Nephron (organoid): ENCODE measurements at regions not wholly inside any gene's neighbourhood (a gene's known extent, or its start where the extent isn't known, plus 50 kb on each side); places are given as distances from the start of the nearest gene placed in this dataset.

ENCODE experiments used
- H3K27ac Mint-ChIP-seq, 3 experiments: 2 replicates each; pipeline ENCODE4 v1.8.0; 2020; ENCODE audit warnings: mixed read lengths in 3 of 3, mild to moderate bottlenecking in 2 of 3, moderate library complexity in 1 of 3
- H3K27me3 Mint-ChIP-seq: 2 replicates; pipeline ENCODE4 v1.8.0; 2021; ENCODE audit warnings: low read depth, mild to moderate bottlenecking, moderate library complexity, mixed read lengths
- H3K36me3 Mint-ChIP-seq: 2 replicates; pipeline ENCODE4 v1.8.0; 2020; ENCODE audit warnings: low read depth, mixed read lengths
- H3K4me1 Mint-ChIP-seq: 2 replicates; pipeline ENCODE4 v1.8.0; 2020; ENCODE audit warnings: mixed read lengths
- H3K4me3 Mint-ChIP-seq, 3 experiments: 2 replicates each; pipeline ENCODE4 v1.8.0; 2020; ENCODE audit warnings: mild to moderate bottlenecking in 3 of 3, mixed read lengths in 3 of 3, moderate library complexity in 2 of 3
- H3K9me3 Mint-ChIP-seq: 2 replicates; pipeline ENCODE4 v1.8.0; 2020; ENCODE audit warnings: mixed read lengths
- CTCF ChIP-seq, 3 experiments: fragments of 200-600 bp; sonication (generic); IDR thresholded peaks; one replicate each; pipeline ENCODE4 v1.5.0; 2021; ENCODE audit warnings: antibody characterized with exemption in 3 of 3; ENCODE audit not compliant: unreplicated experiment in 3 of 3

DNA sequence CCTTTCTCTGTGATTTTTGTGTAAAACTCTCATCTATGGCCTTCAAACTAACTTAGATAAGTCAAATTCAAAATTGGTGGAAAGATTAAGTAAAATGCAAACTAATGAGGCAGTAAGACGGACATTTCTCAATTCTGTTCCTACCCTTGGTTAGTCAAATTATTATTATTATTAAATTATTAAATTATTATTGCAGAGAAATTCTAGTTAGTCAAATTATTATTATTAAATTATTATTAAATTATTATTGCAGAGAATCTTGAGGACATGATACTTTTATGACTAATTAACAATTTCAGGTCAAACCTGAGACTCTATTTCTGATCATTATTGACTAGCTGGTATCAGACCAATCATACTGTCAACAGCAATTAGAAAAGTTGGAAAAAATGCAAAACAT, 845.0 kb upstream of the NECTIN3 start:
- no peak overlapping the region for H3K27ac Mint-ChIP-seq
- peaks cover 9% of the 10 kb centered on the region for H3K4me1 Mint-ChIP-seq
- no peaks in the 10 kb centered on the region for H3K9me3 Mint-ChIP-seq
- no peaks in the 10 kb centered on the region for H3K27me3 Mint-ChIP-seq
- no peaks in the 10 kb centered on the region for H3K36me3 Mint-ChIP-seq
- H3K4me3 Mint-ChIP-seq, result no peak overlapping the region
- no peak for TF ChIP-seq CTCF (IDR thresholded peaks at IDR 0.05; ENCODE audit: unreplicated experiment in 3 of 3)

- no peaks in the 10 kb centered on the region for H3K27me3 Mint-ChIP-seq
- H3K4me3 Mint-ChIP-seq, result no peak overlapping the region
- peak overlapping the region in 2 of 3 experiments; percentile 32 to 61 for H3K27ac Mint-ChIP-seq
- peaks cover 9% of the 10 kb centered on the region for H3K4me1 Mint-ChIP-seq
- no peaks in the 10 kb centered on the region for H3K9me3 Mint-ChIP-seq
- no peaks in the 10 kb centered on the region for H3K36me3 Mint-ChIP-seq
- TF ChIP-seq CTCF (IDR thresholded peaks at IDR 0.05; ENCODE audit: unreplicated experiment in 3 of 3), result no peak
Measured at GRCh38 chr3:110227991-110228390, 843.6 kb upstream of the NECTIN3 start.

DNA sequence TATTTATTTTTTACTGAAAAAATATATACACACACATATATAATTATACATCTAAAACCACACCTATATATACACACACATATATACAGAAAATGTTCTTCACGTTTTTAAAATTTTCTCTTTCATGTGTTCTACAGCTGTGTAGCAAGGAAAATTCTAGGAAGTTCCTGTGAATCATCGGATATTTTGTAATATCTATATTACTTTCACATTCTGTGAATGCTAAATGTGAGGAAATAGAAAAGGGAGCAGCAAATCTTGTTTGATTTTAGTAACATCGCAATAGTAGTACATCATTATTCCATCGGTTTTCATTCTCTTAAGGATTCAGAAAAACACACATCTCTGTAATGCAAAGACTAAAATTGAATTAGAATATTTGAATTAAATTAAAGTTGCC, 836.8 kb upstream of the NECTIN3 start:
- no peaks in the 10 kb centered on the region for H3K9me3 Mint-ChIP-seq
- H3K27ac Mint-ChIP-seq, result no peak overlapping the region
- H3K4me3 Mint-ChIP-seq, result no peak overlapping the region
- no peaks in the 10 kb centered on the region for H3K27me3 Mint-ChIP-seq
- no peaks in the 10 kb centered on the region for H3K36me3 Mint-ChIP-seq
- H3K4me1 Mint-ChIP-seq, result no peaks in the 10 kb centered on the region
- TF ChIP-seq CTCF (IDR thresholded peaks at IDR 0.05; ENCODE audit: unreplicated experiment in 3 of 3), result no peak

DNA sequence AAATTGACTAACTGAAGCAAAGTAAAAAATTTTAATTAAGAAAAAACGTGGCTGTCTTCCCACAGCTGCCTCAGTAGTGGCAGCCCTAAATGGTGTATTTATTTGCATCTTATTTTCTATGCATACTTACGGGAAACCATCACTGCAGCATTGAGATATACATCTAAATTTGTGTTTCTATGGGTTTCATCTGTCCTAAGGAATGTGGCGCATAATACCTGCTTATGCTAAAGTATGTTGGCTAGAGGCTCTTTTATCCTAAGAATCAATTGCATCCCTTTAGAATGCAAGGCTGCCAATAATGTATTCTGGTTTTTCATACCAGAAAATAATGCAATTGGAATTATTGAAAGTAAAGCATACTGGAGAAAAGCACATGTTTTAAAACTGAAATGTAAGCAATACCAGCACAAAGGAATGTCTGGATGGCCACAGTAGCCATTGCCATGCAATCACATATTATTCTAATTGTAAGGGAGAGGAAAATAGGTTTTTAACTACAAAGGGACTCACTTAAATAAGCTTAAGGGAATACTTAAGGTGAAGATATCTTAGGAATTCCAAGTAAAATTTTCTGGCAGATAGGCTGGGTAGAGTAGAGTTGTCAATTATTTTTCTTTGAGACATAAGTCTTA, 834.5 kb upstream of the NECTIN3 start:
- TF ChIP-seq CTCF (IDR thresholded peaks at IDR 0.05; ENCODE audit: unreplicated experiment in 3 of 3), result no peak
- no peaks in the 10 kb centered on the region for H3K9me3 Mint-ChIP-seq

DNA sequence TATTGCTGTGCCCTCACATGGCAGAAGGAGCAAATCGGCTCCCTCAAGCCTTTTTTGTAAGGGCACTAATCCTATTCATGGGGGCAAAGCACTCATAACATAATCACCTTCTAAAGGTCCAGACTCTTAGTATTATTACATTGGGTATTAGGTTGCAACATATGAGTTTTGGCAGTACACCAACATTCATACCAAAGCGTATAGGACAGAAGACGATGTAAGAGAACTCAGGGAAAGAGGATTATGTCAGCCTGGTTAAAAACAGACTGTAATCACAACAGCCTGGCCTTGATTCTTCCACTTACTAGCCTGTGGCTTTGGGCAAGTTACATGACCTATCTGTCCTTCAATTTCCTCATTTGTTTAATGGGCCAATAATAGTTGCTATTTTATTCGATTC, 828.5 kb upstream of the NECTIN3 start:
- H3K4me3 Mint-ChIP-seq, result no peak overlapping the region
- no peaks in the 10 kb centered on the region for H3K36me3 Mint-ChIP-seq
- TF ChIP-seq CTCF (IDR thresholded peaks at IDR 0.05; ENCODE audit: unreplicated experiment in 3 of 3), result no peak
- no peaks in the 10 kb centered on the region for H3K4me1 Mint-ChIP-seq
- no peaks in the 10 kb centered on the region for H3K27me3 Mint-ChIP-seq
- H3K9me3 Mint-ChIP-seq, result no peaks in the 10 kb centered on the region
- no peak overlapping the region for H3K27ac Mint-ChIP-seq

More for the DNA sequence above, 834.5 kb upstream of the NECTIN3 start:
- no peak overlapping the region for H3K27ac Mint-ChIP-seq
- no peaks in the 10 kb centered on the region for H3K4me1 Mint-ChIP-seq
- no peaks in the 10 kb centered on the region for H3K36me3 Mint-ChIP-seq
- H3K27me3 Mint-ChIP-seq, result no peaks in the 10 kb centered on the region
- H3K4me3 Mint-ChIP-seq, result no peak overlapping the region

- no peak overlapping the region for H3K27ac Mint-ChIP-seq
- H3K9me3 Mint-ChIP-seq, result no peaks in the 10 kb centered on the region
Measured at GRCh38 chr3:110246796-110247376, 824.7 kb upstream of the NECTIN3 start.

More at GRCh38 chr3:110246796-110247376, 824.7 kb upstream of the NECTIN3 start:
- no peaks in the 10 kb centered on the region for H3K36me3 Mint-ChIP-seq
- H3K4me1 Mint-ChIP-seq, result no peaks in the 10 kb centered on the region
- no peaks in the 10 kb centered on the region for H3K27me3 Mint-ChIP-seq
- no peak overlapping the region for H3K4me3 Mint-ChIP-seq
- TF ChIP-seq CTCF (IDR thresholded peaks at IDR 0.05; ENCODE audit: unreplicated experiment in 3 of 3), result no peak
